ENCODE measurements at regions not wholly inside any gene's neighbourhood (a gene's known extent, or its start where the extent isn't known, plus 50 kb on each side); places are given as distances from the start of the nearest gene placed in this dataset.

DNA sequence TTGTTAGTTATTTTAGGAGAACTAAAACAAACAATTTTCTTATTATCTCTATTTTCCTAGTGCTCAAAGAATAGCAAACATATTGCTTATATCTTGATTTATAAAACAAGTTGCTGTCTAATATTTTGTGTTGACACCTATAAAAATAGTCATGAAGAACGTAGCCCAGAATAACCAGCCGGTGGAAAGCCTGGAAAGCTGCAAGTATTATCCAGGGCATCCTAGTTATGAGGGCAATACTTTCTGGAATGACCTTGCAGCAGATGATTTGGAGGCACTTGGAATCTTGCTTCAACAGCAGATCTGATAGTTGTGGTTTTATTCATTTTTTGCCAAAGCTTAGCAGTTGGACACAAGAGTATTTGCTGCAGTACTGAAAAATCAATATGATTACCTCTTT is 948.7 kb downstream of the LRFN5 start:
- BruUV-seq (replicated peaks), result no TSS peak
- Histone ChIP-seq H3K36me3 (ENCODE audit: control insufficient read depth, insufficient read depth, low read length) (no peaks in the 10 kb centered on the region), H3K27me3 (ENCODE audit: control insufficient read depth, insufficient read depth, low read length) (no peaks in the 10 kb centered on the region), H3K9me3 (ENCODE audit: control insufficient read depth, insufficient read depth, low read depth, low read length) (no peaks in the 10 kb centered on the region), H3K4me1 (ENCODE audit: control insufficient read depth, insufficient read depth, low read length) (no peaks in the 10 kb centered on the region), H3K4me3 (ENCODE audit: low read depth in 2 of 2, low read length in 2 of 2) (no peak overlapping the region), H3K27ac (ENCODE audit: low read length) (no peak overlapping the region)
- DNase-seq (ENCODE audit: low read depth, low spot score) (no peak), ATAC-seq (no peak)
- no peak for TF ChIP-seq SIN3A (IDR thresholded peaks at IDR 0.05; ENCODE audit: borderline replicate concordance, insufficient read depth, low read depth, low read length)
- TF ChIP-seq, protein P1, sequence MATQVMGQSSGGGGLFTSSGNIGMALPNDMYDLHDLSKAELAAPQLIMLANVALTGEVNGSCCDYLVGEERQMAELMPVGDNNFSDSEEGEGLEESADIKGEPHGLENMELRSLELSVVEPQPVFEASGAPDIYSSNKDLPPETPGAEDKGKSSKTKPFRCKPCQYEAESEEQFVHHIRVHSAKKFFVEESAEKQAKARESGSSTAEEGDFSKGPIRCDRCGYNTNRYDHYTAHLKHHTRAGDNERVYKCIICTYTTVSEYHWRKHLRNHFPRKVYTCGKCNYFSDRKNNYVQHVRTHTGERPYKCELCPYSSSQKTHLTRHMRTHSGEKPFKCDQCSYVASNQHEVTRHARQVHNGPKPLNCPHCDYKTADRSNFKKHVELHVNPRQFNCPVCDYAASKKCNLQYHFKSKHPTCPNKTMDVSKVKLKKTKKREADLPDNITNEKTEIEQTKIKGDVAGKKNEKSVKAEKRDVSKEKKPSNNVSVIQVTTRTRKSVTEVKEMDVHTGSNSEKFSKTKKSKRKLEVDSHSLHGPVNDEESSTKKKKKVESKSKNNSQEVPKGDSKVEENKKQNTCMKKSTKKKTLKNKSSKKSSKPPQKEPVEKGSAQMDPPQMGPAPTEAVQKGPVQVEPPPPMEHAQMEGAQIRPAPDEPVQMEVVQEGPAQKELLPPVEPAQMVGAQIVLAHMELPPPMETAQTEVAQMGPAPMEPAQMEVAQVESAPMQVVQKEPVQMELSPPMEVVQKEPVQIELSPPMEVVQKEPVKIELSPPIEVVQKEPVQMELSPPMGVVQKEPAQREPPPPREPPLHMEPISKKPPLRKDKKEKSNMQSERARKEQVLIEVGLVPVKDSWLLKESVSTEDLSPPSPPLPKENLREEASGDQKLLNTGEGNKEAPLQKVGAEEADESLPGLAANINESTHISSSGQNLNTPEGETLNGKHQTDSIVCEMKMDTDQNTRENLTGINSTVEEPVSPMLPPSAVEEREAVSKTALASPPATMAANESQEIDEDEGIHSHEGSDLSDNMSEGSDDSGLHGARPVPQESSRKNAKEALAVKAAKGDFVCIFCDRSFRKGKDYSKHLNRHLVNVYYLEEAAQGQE (IDR thresholded peaks at IDR 0.05; ENCODE audit: insufficient read depth in 1 of 2, low read depth in 2 of 2, low read length in 1 of 2), result no peak
- TF ChIP-seq POLR2AphosphoS5 (IDR thresholded peaks at IDR 0.05; ENCODE audit: low read depth, low read length), result no peak
- no peak for TF ChIP-seq TCF7L2 (IDR thresholded peaks at IDR 0.05; ENCODE audit: low read depth, low read length)
- TF ChIP-seq, protein P2, sequence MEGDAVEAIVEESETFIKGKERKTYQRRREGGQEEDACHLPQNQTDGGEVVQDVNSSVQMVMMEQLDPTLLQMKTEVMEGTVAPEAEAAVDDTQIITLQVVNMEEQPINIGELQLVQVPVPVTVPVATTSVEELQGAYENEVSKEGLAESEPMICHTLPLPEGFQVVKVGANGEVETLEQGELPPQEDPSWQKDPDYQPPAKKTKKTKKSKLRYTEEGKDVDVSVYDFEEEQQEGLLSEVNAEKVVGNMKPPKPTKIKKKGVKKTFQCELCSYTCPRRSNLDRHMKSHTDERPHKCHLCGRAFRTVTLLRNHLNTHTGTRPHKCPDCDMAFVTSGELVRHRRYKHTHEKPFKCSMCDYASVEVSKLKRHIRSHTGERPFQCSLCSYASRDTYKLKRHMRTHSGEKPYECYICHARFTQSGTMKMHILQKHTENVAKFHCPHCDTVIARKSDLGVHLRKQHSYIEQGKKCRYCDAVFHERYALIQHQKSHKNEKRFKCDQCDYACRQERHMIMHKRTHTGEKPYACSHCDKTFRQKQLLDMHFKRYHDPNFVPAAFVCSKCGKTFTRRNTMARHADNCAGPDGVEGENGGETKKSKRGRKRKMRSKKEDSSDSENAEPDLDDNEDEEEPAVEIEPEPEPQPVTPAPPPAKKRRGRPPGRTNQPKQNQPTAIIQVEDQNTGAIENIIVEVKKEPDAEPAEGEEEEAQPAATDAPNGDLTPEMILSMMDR (IDR thresholded peaks at IDR 0.05), result no peak
- intact Hi-C loops (cut with micrococcal nuclease; ENCODE audit: unreplicated experiment) (no loop called here), in situ Hi-C loops (cut with HindIII; ENCODE audit: low pct_unique_long_range_greater_than_20kb, low sequenced_read_pairs) (no loop called here)
- ChIA-PET POLR2A (no interaction called here), CTCF (no interaction called here)

DNA sequence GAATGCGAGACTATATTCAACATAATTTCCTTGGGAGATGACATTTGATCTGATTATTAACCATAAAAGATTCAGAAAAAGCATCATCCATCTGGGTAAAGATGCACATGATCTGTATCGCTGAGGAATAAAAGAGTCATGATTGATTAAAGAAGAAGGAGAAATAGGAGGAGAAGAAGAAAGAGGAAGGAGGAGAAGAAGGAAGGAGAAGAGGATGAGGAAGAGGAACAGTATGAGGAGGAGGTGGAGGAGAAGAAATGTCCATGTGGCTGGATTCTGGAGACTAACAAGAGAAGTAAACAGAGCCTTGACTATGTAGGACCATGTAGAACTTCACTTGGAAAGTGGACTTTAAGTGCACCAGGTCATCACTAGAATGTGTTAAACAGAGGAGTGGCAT is 947.4 kb downstream of the LRFN5 start:
- TF ChIP-seq SIN3A (IDR thresholded peaks at IDR 0.05; ENCODE audit: borderline replicate concordance, insufficient read depth, low read depth, low read length), result no peak
- TF ChIP-seq, protein P2 (IDR thresholded peaks at IDR 0.05), result no peak
- no peak for TF ChIP-seq TCF7L2 (IDR thresholded peaks at IDR 0.05; ENCODE audit: low read depth, low read length)
- TF ChIP-seq POLR2AphosphoS5 (IDR thresholded peaks at IDR 0.05; ENCODE audit: low read depth, low read length), result no peak
- TF ChIP-seq, protein P1 (IDR thresholded peaks at IDR 0.05; ENCODE audit: insufficient read depth in 1 of 2, low read depth in 2 of 2, low read length in 1 of 2), result no peak
- in situ Hi-C loops (cut with HindIII; ENCODE audit: low pct_unique_long_range_greater_than_20kb, low sequenced_read_pairs), result no loop called here
- no peaks in the 10 kb centered on the region for H3K9me3 ChIP-seq (ENCODE audit: control insufficient read depth, insufficient read depth, low read depth, low read length)
- H3K36me3 ChIP-seq (ENCODE audit: control insufficient read depth, insufficient read depth, low read length), result no peaks in the 10 kb centered on the region
- DNase-seq (ENCODE audit: low read depth, low spot score) (no peak), ATAC-seq (no peak)
- no peak overlapping the region for H3K4me3 ChIP-seq (ENCODE audit: low read depth in 2 of 2, low read length in 2 of 2)
- H3K27ac ChIP-seq (ENCODE audit: low read length), result no peak overlapping the region
- CTCF ChIA-PET, result no interaction called here
- BruUV-seq (replicated peaks), result no TSS peak
- intact Hi-C loops (cut with micrococcal nuclease; ENCODE audit: unreplicated experiment), result no loop called here
- no peaks in the 10 kb centered on the region for H3K4me1 ChIP-seq (ENCODE audit: control insufficient read depth, insufficient read depth, low read length)
- POLR2A ChIA-PET, result no interaction called here
- H3K27me3 ChIP-seq (ENCODE audit: control insufficient read depth, insufficient read depth, low read length), result no peaks in the 10 kb centered on the region

Data from Panc1 (cell line).